Coronary artery (tissue), 2 donors: ENCODE measurements at regions not wholly inside any gene's neighbourhood (a gene's known extent, or its start where the extent isn't known, plus 50 kb on each side); places are given as distances from the start of the nearest gene placed in this dataset.

Experiments used
- DNase-seq: peaks from one replicate; pipeline ENCODE4 v3.0.0-alpha.2; 2017; ENCODE audit warnings: low spot score
- H3K27ac ChIP-seq, 2 donors: fragments of 200-600 bp; sonication (generic); one replicate each; pipeline ENCODE4 v1.5.1; 2016 to 2019
- H3K4me3 ChIP-seq: fragments of 200-600 bp; sonication (generic); 2 replicates; pipeline ENCODE4 v1.5.1; 2016; ENCODE audit warnings: mild to moderate bottlenecking, moderate library complexity
- CTCF ChIP-seq: fragments of 200-600 bp; sonication (generic); IDR thresholded peaks from one replicate; pipeline ENCODE4 v1.5.1; 2019; ENCODE audit warnings: antibody characterized with exemption

GRCh38 chr11:45413156-45413858, 127.2 kb upstream of the SYT13 start:
- DNase-seq = no peak
- TF ChIP-seq CTCF = no peak
- Histone ChIP-seq H3K4me3 (no peak overlapping the region), H3K27ac (no peak overlapping the region)

- Histone ChIP-seq H3K27ac (no peak overlapping the region), H3K4me3 (no peak overlapping the region)
- TF ChIP-seq CTCF = no peak
- DNase-seq = peak; percentile 28
Observed at GRCh38 chr11:45412521-45412920, 126.4 kb upstream of the SYT13 start.

- DNase-seq = peak; percentile 9
- no peak overlapping the region for H3K27ac ChIP-seq
- no peak for TF ChIP-seq CTCF
- no peak overlapping the region for H3K4me3 ChIP-seq
Observed at GRCh38 chr11:45412051-45412471, 125.9 kb upstream of the SYT13 start.

GRCh38 chr11:45411228-45411946, 125.2 kb upstream of the SYT13 start:
- no peak overlapping the region for H3K27ac ChIP-seq
- H3K4me3 ChIP-seq = no peak overlapping the region
- TF ChIP-seq CTCF = no peak
- DNase-seq = peak; percentile 40

GRCh38 chr11:45410391-45411227, 124.5 kb upstream of the SYT13 start:
- Histone ChIP-seq H3K4me3 (no peak overlapping the region), H3K27ac (no peak overlapping the region)
- no peak for TF ChIP-seq CTCF
- DNase-seq = peak; percentile 40

- no peak for TF ChIP-seq CTCF
- no peak overlapping the region for H3K4me3 ChIP-seq
- no peak for DNase-seq
- no peak overlapping the region for H3K27ac ChIP-seq
Observed at GRCh38 chr11:45409587-45409986, 123.4 kb upstream of the SYT13 start.
